Neural crest cell (in vitro differentiated cells): ENCODE measurements at regions not wholly inside any gene's neighbourhood (a gene's known extent, or its start where the extent isn't known, plus 50 kb on each side); places are given as distances from the start of the nearest gene placed in this dataset.

Source experiments
- DNase-seq: peaks from one replicate; pipeline ENCODE4 v3.0.0; 2021; ENCODE audit warnings: low read depth, mixed read lengths, low spot score
- H3K27ac Mint-ChIP-seq: one replicate; pipeline ENCODE4 v1.8.0; 2021; ENCODE audit warnings: mild to moderate bottlenecking, mixed read lengths; ENCODE audit not compliant: unreplicated experiment
- H3K27me3 Mint-ChIP-seq: 2 replicates; pipeline ENCODE4 v1.8.0; 2021; ENCODE audit warnings: low read depth, mild to moderate bottlenecking, mixed read lengths
- H3K36me3 Mint-ChIP-seq: 2 replicates; pipeline ENCODE4 v1.8.0; 2021; ENCODE audit warnings: low read depth, mild to moderate bottlenecking, mixed read lengths
- H3K4me1 Mint-ChIP-seq: 2 replicates; pipeline ENCODE4 v1.8.0; 2021; ENCODE audit warnings: mixed read lengths
- H3K4me3 Mint-ChIP-seq: one replicate; pipeline ENCODE4 v1.8.0; 2021; ENCODE audit warnings: mild to moderate bottlenecking, mixed read lengths
- H3K9me3 Mint-ChIP-seq: 2 replicates; pipeline ENCODE4 v1.8.0; 2021; ENCODE audit warnings: mixed read lengths
- TF ChIP-seq, protein P1 (sequence below): fragments of 200-600 bp; sonication (generic); conservative IDR thresholded peaks from 2 replicates; pipeline ENCODE4 v1.5.0; 2021; ENCODE audit warnings: antibody characterized with exemption, mild to moderate bottlenecking

DNA sequence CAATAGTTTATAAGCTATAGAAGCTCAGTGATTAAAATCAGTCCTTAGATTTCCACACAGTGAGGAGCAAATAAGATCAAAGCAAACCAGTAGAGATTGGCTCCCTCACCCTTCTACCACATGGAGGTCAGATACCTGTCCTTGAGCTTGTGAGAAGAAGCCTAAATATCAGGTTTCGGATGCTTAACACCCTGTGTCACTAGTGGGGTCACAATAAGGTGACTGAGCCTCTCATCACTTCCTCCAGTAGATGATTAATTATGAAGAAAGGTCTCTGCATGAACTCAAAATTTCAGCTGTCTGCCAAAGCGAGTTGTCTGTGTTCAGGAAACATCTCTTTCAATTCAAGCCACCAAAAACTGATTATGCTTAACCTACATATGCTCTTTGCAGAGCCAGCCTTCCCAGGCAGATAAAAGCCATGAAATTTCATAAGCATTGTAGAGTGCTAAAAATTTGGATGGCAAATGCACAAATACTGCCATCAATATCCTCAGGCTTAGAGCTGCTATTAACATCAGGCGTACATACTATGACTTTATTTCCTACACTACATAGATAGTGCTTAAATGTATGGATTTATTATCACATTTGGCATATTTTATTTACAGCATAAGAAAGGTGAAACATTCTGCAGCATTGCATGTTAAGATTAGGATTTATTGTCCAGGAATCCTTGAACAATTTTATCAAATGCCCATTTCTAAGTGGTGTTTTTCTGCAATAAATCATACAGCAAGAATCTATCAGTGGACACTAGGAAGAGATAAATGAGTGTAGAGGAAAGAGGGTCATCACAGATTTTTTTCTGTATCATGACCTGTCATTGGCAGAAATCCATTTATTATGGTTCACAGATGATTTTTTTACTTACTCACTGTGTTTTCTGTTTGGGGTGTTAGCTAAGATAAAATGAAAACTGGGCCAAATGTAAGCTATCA, 285.1 kb upstream of the SP8 start:
- DNase-seq = no peak
- Mint-ChIP-seq H3K4me3 (no peak overlapping the region), H3K4me1 (peaks cover 11% of the 10 kb centered on the region), H3K27ac (no peak overlapping the region), H3K9me3 (no peaks in the 10 kb centered on the region), H3K36me3 (no peaks in the 10 kb centered on the region), H3K27me3 (no peaks in the 10 kb centered on the region)
- TF ChIP-seq, protein P1, sequence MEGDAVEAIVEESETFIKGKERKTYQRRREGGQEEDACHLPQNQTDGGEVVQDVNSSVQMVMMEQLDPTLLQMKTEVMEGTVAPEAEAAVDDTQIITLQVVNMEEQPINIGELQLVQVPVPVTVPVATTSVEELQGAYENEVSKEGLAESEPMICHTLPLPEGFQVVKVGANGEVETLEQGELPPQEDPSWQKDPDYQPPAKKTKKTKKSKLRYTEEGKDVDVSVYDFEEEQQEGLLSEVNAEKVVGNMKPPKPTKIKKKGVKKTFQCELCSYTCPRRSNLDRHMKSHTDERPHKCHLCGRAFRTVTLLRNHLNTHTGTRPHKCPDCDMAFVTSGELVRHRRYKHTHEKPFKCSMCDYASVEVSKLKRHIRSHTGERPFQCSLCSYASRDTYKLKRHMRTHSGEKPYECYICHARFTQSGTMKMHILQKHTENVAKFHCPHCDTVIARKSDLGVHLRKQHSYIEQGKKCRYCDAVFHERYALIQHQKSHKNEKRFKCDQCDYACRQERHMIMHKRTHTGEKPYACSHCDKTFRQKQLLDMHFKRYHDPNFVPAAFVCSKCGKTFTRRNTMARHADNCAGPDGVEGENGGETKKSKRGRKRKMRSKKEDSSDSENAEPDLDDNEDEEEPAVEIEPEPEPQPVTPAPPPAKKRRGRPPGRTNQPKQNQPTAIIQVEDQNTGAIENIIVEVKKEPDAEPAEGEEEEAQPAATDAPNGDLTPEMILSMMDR = no peak

DNA sequence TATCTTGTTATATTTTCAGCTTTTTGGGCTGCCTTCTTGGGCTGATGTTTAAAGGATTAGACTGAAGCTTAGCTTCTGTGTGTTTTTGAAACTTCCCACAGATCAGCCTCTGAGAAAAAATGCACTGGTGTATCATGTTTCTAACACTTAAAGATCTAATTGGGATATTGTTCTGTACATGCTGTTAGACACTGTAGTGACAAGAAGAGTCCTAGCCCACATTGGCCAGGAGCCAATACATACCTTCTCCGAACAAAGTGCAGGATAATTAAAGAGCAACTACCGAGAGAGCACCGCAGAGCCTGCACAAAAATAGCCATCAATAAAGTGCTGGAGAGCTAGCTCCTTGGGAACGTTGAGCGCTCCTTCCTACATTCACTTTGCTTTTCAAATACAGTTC, 289.4 kb upstream of the SP8 start:
- Mint-ChIP-seq H3K4me3 (no peak overlapping the region), H3K27me3 (no peaks in the 10 kb centered on the region), H3K4me1 (peaks cover 11% of the 10 kb centered on the region), H3K36me3 (no peaks in the 10 kb centered on the region), H3K27ac (peak overlapping the region; percentile 39), H3K9me3 (peaks cover 4% of the 10 kb centered on the region)
- TF ChIP-seq, protein P1 = no peak
- DNase-seq = no peak

DNA sequence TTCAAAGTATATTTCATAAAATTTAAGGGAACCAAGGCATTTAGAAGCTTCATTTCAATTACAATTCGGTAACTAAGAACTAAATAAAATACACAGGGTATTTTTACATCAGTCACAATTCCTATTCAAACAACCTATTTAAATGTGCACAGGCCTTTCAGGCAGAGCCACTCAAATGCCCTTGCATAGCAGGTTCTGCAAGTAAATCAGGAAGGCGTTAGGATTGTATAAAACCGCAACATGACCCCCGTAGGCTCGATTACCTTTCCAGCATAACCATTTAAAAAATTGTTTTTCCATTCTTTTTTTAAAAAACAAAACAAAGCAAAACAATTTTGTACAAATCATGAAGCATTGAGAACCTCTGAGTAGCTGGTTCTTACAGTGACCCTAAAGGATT, 289.9 kb upstream of the SP8 start:
- no peaks in the 10 kb centered on the region for H3K27me3 Mint-ChIP-seq
- H3K36me3 Mint-ChIP-seq = no peaks in the 10 kb centered on the region
- no peak overlapping the region for H3K4me3 Mint-ChIP-seq

DNA sequence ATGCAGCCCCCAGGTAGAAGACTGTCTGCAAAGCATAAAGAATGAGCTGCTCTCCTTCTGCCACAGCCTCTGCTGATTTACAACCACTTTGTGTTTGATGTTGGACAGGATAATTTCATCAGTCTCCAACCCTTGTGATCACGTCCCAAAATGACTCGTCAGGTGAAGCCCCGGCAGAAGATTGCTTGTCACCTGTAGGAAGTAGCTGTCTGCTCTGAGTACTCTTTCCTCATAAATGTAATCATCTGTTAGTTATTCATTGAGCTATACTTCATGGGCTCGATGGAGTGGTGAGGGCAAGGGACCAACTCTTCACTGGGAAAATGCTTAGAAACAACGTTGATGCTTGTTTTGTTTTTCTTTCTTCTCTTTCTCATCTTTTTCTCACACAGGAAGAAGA, 290.9 kb upstream of the SP8 start:
- H3K4me3 Mint-ChIP-seq = no peak overlapping the region
- TF ChIP-seq, protein P1 = no peak
- no peaks in the 10 kb centered on the region for H3K36me3 Mint-ChIP-seq
- H3K27ac Mint-ChIP-seq = no peak overlapping the region
- H3K27me3 Mint-ChIP-seq = no peaks in the 10 kb centered on the region
- H3K9me3 Mint-ChIP-seq = peaks cover 4% of the 10 kb centered on the region
- peaks cover 14% of the 10 kb centered on the region for H3K4me1 Mint-ChIP-seq
- DNase-seq = no peak

More for the DNA sequence above, 289.9 kb upstream of the SP8 start:
- peaks cover 4% of the 10 kb centered on the region for H3K9me3 Mint-ChIP-seq
- no peak overlapping the region for H3K27ac Mint-ChIP-seq
- peaks cover 12% of the 10 kb centered on the region for H3K4me1 Mint-ChIP-seq
- DNase-seq = no peak
- TF ChIP-seq, protein P1 = no peak

DNA sequence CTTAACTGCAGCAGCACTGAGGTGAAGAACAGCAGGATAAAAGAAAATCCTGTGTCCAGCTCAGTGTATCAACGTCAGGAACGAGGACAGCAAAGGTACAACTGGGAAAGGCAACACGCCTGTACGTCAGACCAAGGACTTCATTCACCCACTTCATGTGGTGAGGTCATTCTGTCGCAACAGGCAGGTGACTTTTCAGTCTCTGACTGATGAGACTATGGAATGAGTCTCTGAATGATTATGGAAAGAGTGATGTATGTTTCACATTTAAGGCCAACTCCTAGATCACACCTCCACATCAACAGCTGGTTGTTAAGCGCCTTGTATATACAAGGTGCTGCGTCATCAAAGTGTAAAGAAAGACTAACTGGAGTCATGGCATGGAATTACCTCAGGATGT, 297.6 kb upstream of the SP8 start:
- no peaks in the 10 kb centered on the region for H3K27me3 Mint-ChIP-seq
- DNase-seq = no peak
- H3K4me1 Mint-ChIP-seq = peaks cover 3% of the 10 kb centered on the region
- TF ChIP-seq, protein P1 = no peak
- no peak overlapping the region for H3K27ac Mint-ChIP-seq
- no peak overlapping the region for H3K4me3 Mint-ChIP-seq
- no peaks in the 10 kb centered on the region for H3K36me3 Mint-ChIP-seq
- peaks cover 4% of the 10 kb centered on the region for H3K9me3 Mint-ChIP-seq
